ENCODE measurements at regions not wholly inside any gene's neighbourhood (a gene's known extent, or its start where the extent isn't known, plus 50 kb on each side); places are given as distances from the start of the nearest gene placed in this dataset.

GRCh38 chr10:43980715-43981114 is 332.0 kb upstream of the ZNF32 start:
- H3K9me3 ChIP-seq (replicated peaks; ENCODE audit: control insufficient read depth, low read depth, low read length): no peaks in the 10 kb centered on the region
- WGBS (ENCODE audit: insufficient coverage): 82% methylated on average over 5 of the region's 7 CpGs
- no peak for DNase-seq
- no peaks in the 10 kb centered on the region for H3K4me1 ChIP-seq (ENCODE audit: control insufficient read depth, insufficient read depth, low read length)
- H3K27me3 ChIP-seq (ENCODE audit: control insufficient read depth, insufficient read depth, low read length): no peaks in the 10 kb centered on the region
- H3K36me3 ChIP-seq (ENCODE audit: control insufficient read depth, insufficient read depth, low read length): no peaks in the 10 kb centered on the region
- H3K27ac ChIP-seq (ENCODE audit: low read length): no peak overlapping the region
- no peak overlapping the region for H3K4me3 ChIP-seq (ENCODE audit: low read length)

GRCh38 chr10:43980313-43980712 is 331.6 kb upstream of the ZNF32 start:
- no peak overlapping the region for H3K27ac ChIP-seq (ENCODE audit: low read length)
- peak; percentile 36 for DNase-seq
- H3K36me3 ChIP-seq (ENCODE audit: control insufficient read depth, insufficient read depth, low read length): no peaks in the 10 kb centered on the region
- H3K4me3 ChIP-seq (ENCODE audit: low read length): no peak overlapping the region
- H3K4me1 ChIP-seq (ENCODE audit: control insufficient read depth, insufficient read depth, low read length): no peaks in the 10 kb centered on the region
- 66% methylated on average over 4 of the region's 8 CpGs for WGBS (ENCODE audit: insufficient coverage)
- H3K27me3 ChIP-seq (ENCODE audit: control insufficient read depth, insufficient read depth, low read length): no peaks in the 10 kb centered on the region
- H3K9me3 ChIP-seq (replicated peaks; ENCODE audit: control insufficient read depth, low read depth, low read length): no peaks in the 10 kb centered on the region

GRCh38 chr10:43979551-43979950 is 330.9 kb upstream of the ZNF32 start:
- H3K9me3 ChIP-seq (replicated peaks; ENCODE audit: control insufficient read depth, low read depth, low read length): no peaks in the 10 kb centered on the region
- H3K4me3 ChIP-seq (ENCODE audit: low read length): no peak overlapping the region
- WGBS (ENCODE audit: insufficient coverage): 74% methylated on average over 3 of the region's 3 CpGs
- H3K27ac ChIP-seq (ENCODE audit: low read length): no peak overlapping the region
- no peak for DNase-seq
- no peaks in the 10 kb centered on the region for H3K27me3 ChIP-seq (ENCODE audit: control insufficient read depth, insufficient read depth, low read length)
- H3K36me3 ChIP-seq (ENCODE audit: control insufficient read depth, insufficient read depth, low read length): no peaks in the 10 kb centered on the region
- H3K4me1 ChIP-seq (ENCODE audit: control insufficient read depth, insufficient read depth, low read length): no peaks in the 10 kb centered on the region

GRCh38 chr10:43978936-43979335 is 330.3 kb upstream of the ZNF32 start:
- Histone ChIP-seq H3K9me3 (replicated peaks; ENCODE audit: control insufficient read depth, low read depth, low read length) (no peaks in the 10 kb centered on the region), H3K27ac (ENCODE audit: low read length) (no peak overlapping the region), H3K4me3 (ENCODE audit: low read length) (no peak overlapping the region), H3K27me3 (ENCODE audit: control insufficient read depth, insufficient read depth, low read length) (no peaks in the 10 kb centered on the region), H3K36me3 (ENCODE audit: control insufficient read depth, insufficient read depth, low read length) (no peaks in the 10 kb centered on the region), H3K4me1 (ENCODE audit: control insufficient read depth, insufficient read depth, low read length) (peaks cover 3% of the 10 kb centered on the region)
- 79% methylated on average over 3 of the region's 9 CpGs for WGBS (ENCODE audit: insufficient coverage)
- no peak for DNase-seq

- H3K36me3 ChIP-seq (ENCODE audit: control insufficient read depth, insufficient read depth, low read length): no peaks in the 10 kb centered on the region
- H3K27me3 ChIP-seq (ENCODE audit: control insufficient read depth, insufficient read depth, low read length): no peaks in the 10 kb centered on the region
- H3K4me3 ChIP-seq (ENCODE audit: low read length): no peak overlapping the region
- H3K27ac ChIP-seq (ENCODE audit: low read length): no peak overlapping the region
- peaks cover 10% of the 10 kb centered on the region for H3K4me1 ChIP-seq (ENCODE audit: control insufficient read depth, insufficient read depth, low read length)
- DNase-seq: peak; percentile 23
- no peaks in the 10 kb centered on the region for H3K9me3 ChIP-seq (replicated peaks; ENCODE audit: control insufficient read depth, low read depth, low read length)
- no CpG with 5 or more reads among the region's 5 CpGs for WGBS (ENCODE audit: insufficient coverage)
Measured at GRCh38 chr10:43978091-43978490, 329.4 kb upstream of the ZNF32 start.

GRCh38 chr10:43976292-43976691 is 327.6 kb upstream of the ZNF32 start:
- Histone ChIP-seq H3K4me1 (ENCODE audit: control insufficient read depth, insufficient read depth, low read length) (peaks cover 12% of the 10 kb centered on the region), H3K27ac (ENCODE audit: low read length) (no peak overlapping the region), H3K36me3 (ENCODE audit: control insufficient read depth, insufficient read depth, low read length) (no peaks in the 10 kb centered on the region), H3K27me3 (ENCODE audit: control insufficient read depth, insufficient read depth, low read length) (no peaks in the 10 kb centered on the region), H3K4me3 (ENCODE audit: low read length) (no peak overlapping the region), H3K9me3 (replicated peaks; ENCODE audit: control insufficient read depth, low read depth, low read length) (no peaks in the 10 kb centered on the region)
- no peak for DNase-seq
- WGBS (ENCODE audit: insufficient coverage): no CpG with 5 or more reads among the region's 1 CpG

- H3K4me3 ChIP-seq (ENCODE audit: low read length): no peak overlapping the region
- 59% methylated on average over 3 of the region's 3 CpGs for WGBS (ENCODE audit: insufficient coverage)
- peaks cover 17% of the 10 kb centered on the region for H3K4me1 ChIP-seq (ENCODE audit: control insufficient read depth, insufficient read depth, low read length)
- DNase-seq: no peak
- H3K36me3 ChIP-seq (ENCODE audit: control insufficient read depth, insufficient read depth, low read length): no peaks in the 10 kb centered on the region
- no peaks in the 10 kb centered on the region for H3K27me3 ChIP-seq (ENCODE audit: control insufficient read depth, insufficient read depth, low read length)
- no peak overlapping the region for H3K27ac ChIP-seq (ENCODE audit: low read length)
- no peaks in the 10 kb centered on the region for H3K9me3 ChIP-seq (replicated peaks; ENCODE audit: control insufficient read depth, low read depth, low read length)
Measured at GRCh38 chr10:43973801-43974200, 325.1 kb upstream of the ZNF32 start.

GRCh38 chr10:43972976-43973647 is 324.4 kb upstream of the ZNF32 start:
- Histone ChIP-seq H3K36me3 (ENCODE audit: control insufficient read depth, insufficient read depth, low read length) (no peaks in the 10 kb centered on the region), H3K27ac (ENCODE audit: low read length) (no peak overlapping the region)

GRCh38 chr10:43971981-43972380 is 323.3 kb upstream of the ZNF32 start:
- H3K4me1 ChIP-seq (ENCODE audit: control insufficient read depth, insufficient read depth, low read length): peaks cover 17% of the 10 kb centered on the region
- H3K36me3 ChIP-seq (ENCODE audit: control insufficient read depth, insufficient read depth, low read length): no peaks in the 10 kb centered on the region
- H3K9me3 ChIP-seq (replicated peaks; ENCODE audit: control insufficient read depth, low read depth, low read length): no peaks in the 10 kb centered on the region
- H3K4me3 ChIP-seq (ENCODE audit: low read length): no peak overlapping the region
- no peak for DNase-seq
- no peak overlapping the region for H3K27ac ChIP-seq (ENCODE audit: low read length)
- WGBS (ENCODE audit: insufficient coverage): 90% methylated on average over 5 of the region's 8 CpGs
- H3K27me3 ChIP-seq (ENCODE audit: control insufficient read depth, insufficient read depth, low read length): no peaks in the 10 kb centered on the region

More at GRCh38 chr10:43972976-43973647, 324.4 kb upstream of the ZNF32 start:
- peak; percentile 61 for DNase-seq
- 92% methylated on average over 10 of the region's 10 CpGs for WGBS (ENCODE audit: insufficient coverage)
- Histone ChIP-seq H3K27me3 (ENCODE audit: control insufficient read depth, insufficient read depth, low read length) (no peaks in the 10 kb centered on the region), H3K4me3 (ENCODE audit: low read length) (no peak overlapping the region), H3K4me1 (ENCODE audit: control insufficient read depth, insufficient read depth, low read length) (peaks cover 17% of the 10 kb centered on the region), H3K9me3 (replicated peaks; ENCODE audit: control insufficient read depth, low read depth, low read length) (no peaks in the 10 kb centered on the region)

GRCh38 chr10:43971306-43971705 is 322.6 kb upstream of the ZNF32 start:
- Histone ChIP-seq H3K9me3 (replicated peaks; ENCODE audit: control insufficient read depth, low read depth, low read length) (no peaks in the 10 kb centered on the region), H3K36me3 (ENCODE audit: control insufficient read depth, insufficient read depth, low read length) (no peaks in the 10 kb centered on the region), H3K4me3 (ENCODE audit: low read length) (no peak overlapping the region), H3K27ac (ENCODE audit: low read length) (no peak overlapping the region), H3K4me1 (ENCODE audit: control insufficient read depth, insufficient read depth, low read length) (peaks cover 17% of the 10 kb centered on the region), H3K27me3 (ENCODE audit: control insufficient read depth, insufficient read depth, low read length) (no peaks in the 10 kb centered on the region)
- 85% methylated on average over 4 of the region's 5 CpGs for WGBS (ENCODE audit: insufficient coverage)
- DNase-seq: no peak

- no peak overlapping the region for H3K27ac ChIP-seq (ENCODE audit: low read length)
- no peaks in the 10 kb centered on the region for H3K36me3 ChIP-seq (ENCODE audit: control insufficient read depth, insufficient read depth, low read length)
- H3K27me3 ChIP-seq (ENCODE audit: control insufficient read depth, insufficient read depth, low read length): no peaks in the 10 kb centered on the region
- no peaks in the 10 kb centered on the region for H3K9me3 ChIP-seq (replicated peaks; ENCODE audit: control insufficient read depth, low read depth, low read length)
- DNase-seq: peak; percentile 42
- no peak overlapping the region for H3K4me3 ChIP-seq (ENCODE audit: low read length)
- peaks cover 20% of the 10 kb centered on the region for H3K4me1 ChIP-seq (ENCODE audit: control insufficient read depth, insufficient read depth, low read length)
- no CpG with 5 or more reads among the region's 2 CpGs for WGBS (ENCODE audit: insufficient coverage)
Measured at GRCh38 chr10:43970717-43971116, 322.0 kb upstream of the ZNF32 start.

All from muscle of leg (tissue), 3 donors.